Lung (tissue), 11 donors: ENCODE measurements at regions not wholly inside any gene's neighbourhood (a gene's known extent, or its start where the extent isn't known, plus 50 kb on each side); places are given as distances from the start of the nearest gene placed in this dataset.

ENCODE experiments used
- ATAC-seq: fragments of 200-7000 bp; cut with Tn5 transposase; one replicate; pipeline ENCODE4 v1.9.1; 2020; ENCODE audit warnings: moderate number of reproducible peaks; ENCODE audit not compliant: insufficient read depth, low FRiP score
- DNase-seq, 3 donors: peaks; one replicate each; pipeline ENCODE4 v3.0.0-alpha.2; 2013 to 2017
- H3K27ac ChIP-seq, 2 donors: one replicate each; pipeline ENCODE4 v1.5.1; 2013; ENCODE audit warnings: mild to moderate bottlenecking in 2 of 2, moderate library complexity in 2 of 2, control low read depth in 1 of 2, inconsistent platforms in 1 of 2, low read depth in 1 of 2, low read length in 1 of 2
- H3K27me3 ChIP-seq, 3 donors: one replicate each; pipeline ENCODE4 v1.5.1; 2013; ENCODE audit warnings: low read length in 2 of 3; ENCODE audit not compliant: control insufficient read depth in 3 of 3, insufficient read depth in 3 of 3
- H3K36me3 ChIP-seq, 4 donors: one replicate each; pipeline ENCODE4 v1.5.1; 2013; ENCODE audit warnings: low read length in 4 of 4, mild to moderate bottlenecking in 1 of 4, moderate library complexity in 1 of 4; ENCODE audit not compliant: control insufficient read depth in 4 of 4, insufficient read depth in 4 of 4
- H3K4me1 ChIP-seq, 5 donors: one replicate each; pipeline ENCODE4 v1.5.1; 2013; ENCODE audit warnings: low read length in 5 of 5, mild to moderate bottlenecking in 2 of 5, moderate library complexity in 1 of 5; ENCODE audit not compliant: control insufficient read depth in 5 of 5, insufficient read depth in 5 of 5
- H3K4me3 ChIP-seq: one replicate; pipeline ENCODE4 v1.5.1; 2013; ENCODE audit warnings: mild to moderate bottlenecking, control low read depth, moderate library complexity
- H3K9ac ChIP-seq, 2 donors: one replicate each; pipeline ENCODE4 v1.5.1; 2013; ENCODE audit warnings: low read length in 2 of 2, control low read depth in 1 of 2; ENCODE audit not compliant: insufficient read depth in 1 of 2
- H3K9me3 ChIP-seq, 4 donors: one replicate each; pipeline ENCODE4 v1.5.1; 2013; ENCODE audit warnings: low read length in 3 of 4, mild to moderate bottlenecking in 1 of 4, moderate library complexity in 1 of 4; ENCODE audit not compliant: control insufficient read depth in 4 of 4, insufficient read depth in 3 of 4
- CTCF ChIP-seq: IDR thresholded peaks from 2 replicates; pipeline ENCODE4 v1.5.1; 2012; ENCODE audit warnings: mild to moderate bottlenecking; ENCODE audit errors: control extremely low read depth, extremely low read depth
- WGBS, 2 donors: extraction: QIAGEN DNeasy Blood & Tissue Kit; methylation state at CpG; one replicate each; pipeline ENCODE4 v1.1.7; 2013; 5-methylcytosine and 5-hydroxymethylcytosine counted together
- donor health status: control.
- donor health status: control.
- donor health status: Bipolar disorder and iron deficiency.
- donor health status: healthy.
- donor health status: DM: yes; HTN: yes; CAD: no.

- Histone ChIP-seq H3K4me1 (no peaks in the 10 kb centered on the region), H3K36me3 (no peaks in the 10 kb centered on the region), H3K9ac (no peak overlapping the region), H3K27me3 (no peaks in the 10 kb centered on the region), H3K27ac (no peak overlapping the region), H3K9me3 (no peaks in the 10 kb centered on the region), H3K4me3 (no peak overlapping the region)
- WGBS, 2 donors, result 84 to 87% methylated on average over 3 of the region's 3 CpGs
- DNase-seq (no peak), ATAC-seq (no peak)
- TF ChIP-seq CTCF, result no peak
Measured at GRCh38 chr4:89665662-89666061, 171.3 kb downstream of the SNCA start.

- TF ChIP-seq CTCF, result no peak
- Histone ChIP-seq H3K4me1 (no peaks in the 10 kb centered on the region), H3K27me3 (no peaks in the 10 kb centered on the region), H3K36me3 (no peaks in the 10 kb centered on the region), H3K9me3 (no peaks in the 10 kb centered on the region), H3K27ac (no peak overlapping the region), H3K9ac (no peak overlapping the region), H3K4me3 (no peak overlapping the region)
- DNase-seq (no peak), ATAC-seq (no peak)
Measured at GRCh38 chr4:89664521-89664920, 172.4 kb downstream of the SNCA start.

GRCh38 chr4:89661173-89661899, 175.6 kb downstream of the SNCA start:
- 69 to 73% methylated on average over 3 of the region's 3 CpGs for WGBS, 2 donors
- no peak for TF ChIP-seq CTCF
- H3K9me3 ChIP-seq, result no peaks in the 10 kb centered on the region
- H3K27me3 ChIP-seq, result no peaks in the 10 kb centered on the region
- no peak overlapping the region for H3K4me3 ChIP-seq
- H3K36me3 ChIP-seq, result no peaks in the 10 kb centered on the region
- H3K9ac ChIP-seq, result no peak overlapping the region
- no peak for DNase-seq
- ATAC-seq, result no peak
- no peak overlapping the region for H3K27ac ChIP-seq
- H3K4me1 ChIP-seq, result no peaks in the 10 kb centered on the region
